ENCODE measurements at regions not wholly inside any gene's neighbourhood (a gene's known extent, or its start where the extent isn't known, plus 50 kb on each side); places are given as distances from the start of the nearest gene placed in this dataset.

DNA sequence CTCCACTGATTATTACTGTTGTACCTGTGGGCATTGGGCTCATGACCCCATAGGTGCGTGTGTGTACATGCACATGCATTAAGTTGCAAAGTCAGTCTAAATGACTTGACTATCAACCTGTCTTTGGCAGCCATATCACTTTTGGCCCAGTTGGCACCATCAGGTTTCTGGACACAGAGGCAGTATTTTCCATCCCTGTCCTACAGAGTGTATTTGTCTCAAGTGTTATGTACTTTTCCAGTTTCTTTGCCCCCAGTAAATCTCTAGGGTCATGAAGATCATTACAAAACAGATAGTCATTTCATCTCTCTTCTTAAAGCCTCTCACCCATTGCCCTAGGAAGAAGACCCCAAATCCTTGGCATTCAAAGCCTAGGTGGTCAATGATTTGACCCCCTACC is 121.4 kb downstream of the C9orf152 start:
- no peak overlapping the region for H3K4me3 ChIP-seq (replicated peaks in 1 of 3; ENCODE audit: insufficient read depth in 1 of 3, low read depth in 2 of 3, low read length in 3 of 3)
- no peaks in the 10 kb centered on the region for H3K9me3 ChIP-seq (ENCODE audit: low read length)
- ATAC-seq (no peak), FAIRE-seq (no peak), DNase-seq (ENCODE audit: low spot score) (no peak)
- H4K20me1 ChIP-seq (ENCODE audit: insufficient read depth, low read length) = no peaks in the 10 kb centered on the region
- no peak overlapping the region for H2AFZ ChIP-seq (ENCODE audit: low read length)
- 57% methylated on average over 1 of the region's 1 CpG for WGBS (ENCODE audit: low lambda C conversion rate)
- H3K27me3 ChIP-seq (ENCODE audit: control insufficient read depth in 1 of 2, insufficient read depth in 2 of 2, low read length in 2 of 2) = no peaks in the 10 kb centered on the region
- no peak overlapping the region for H3K4me2 ChIP-seq (ENCODE audit: low read depth, low read length)
- no peaks in the 10 kb centered on the region for H3K79me2 ChIP-seq (ENCODE audit: insufficient read depth, low read length)
- intact Hi-C loops (cut with micrococcal nuclease; ENCODE audit: unreplicated experiment) (no loop called here), in situ Hi-C loops (cut with HindIII; ENCODE audit: extremely low pct_ligation_motif_present, low pct_unique_long_range_greater_than_20kb) (no loop called here)
- no peak overlapping the region for H3K27ac ChIP-seq (ENCODE audit: extremely low read length, insufficient read depth, low read length)
- no peak overlapping the region for H3K9ac ChIP-seq (ENCODE audit: insufficient read depth, low read depth, low read length)
- TF ChIP-seq ZNF350 (CRISPR knock-in tag; IDR thresholded peaks at IDR 0.05; ENCODE audit: borderline replicate concordance, low read depth) (no peak), CBX5 (CRISPR knock-in tag; IDR thresholded peaks at IDR 0.05; ENCODE audit: borderline replicate concordance) (no peak), TBP (CRISPR knock-in tag; IDR thresholded peaks at IDR 0.05) (no peak), ATF7 (IDR thresholded peaks at IDR 0.05) (no peak), ATF7 (CRISPR knock-in tag; IDR thresholded peaks at IDR 0.05) (no peak), ARID2 (CRISPR knock-in tag; IDR thresholded peaks at IDR 0.05; ENCODE audit: borderline replicate concordance) (no peak), SRY (CRISPR knock-in tag; IDR thresholded peaks at IDR 0.05) (no peak), TAF15 (IDR thresholded peaks at IDR 0.05; ENCODE audit: low read depth, low read length, poor library complexity, severe bottlenecking) (no peak), CHD2 (IDR thresholded peaks at IDR 0.05; ENCODE audit: low read depth, low read length) (no peak), SP1 (IDR thresholded peaks at IDR 0.05) (no peak), SP1 (CRISPR knock-in tag; IDR thresholded peaks at IDR 0.05) (no peak), KLF12 (CRISPR knock-in tag; IDR thresholded peaks at IDR 0.05; ENCODE audit: borderline replicate concordance) (no peak), ZNF292 (CRISPR knock-in tag; IDR thresholded peaks at IDR 0.05; ENCODE audit: borderline replicate concordance, low read depth) (no peak), ZNF234 (CRISPR knock-in tag; conservative IDR thresholded peaks at IDR 0.05) (no peak)
- TF ChIP-seq, protein P1, sequence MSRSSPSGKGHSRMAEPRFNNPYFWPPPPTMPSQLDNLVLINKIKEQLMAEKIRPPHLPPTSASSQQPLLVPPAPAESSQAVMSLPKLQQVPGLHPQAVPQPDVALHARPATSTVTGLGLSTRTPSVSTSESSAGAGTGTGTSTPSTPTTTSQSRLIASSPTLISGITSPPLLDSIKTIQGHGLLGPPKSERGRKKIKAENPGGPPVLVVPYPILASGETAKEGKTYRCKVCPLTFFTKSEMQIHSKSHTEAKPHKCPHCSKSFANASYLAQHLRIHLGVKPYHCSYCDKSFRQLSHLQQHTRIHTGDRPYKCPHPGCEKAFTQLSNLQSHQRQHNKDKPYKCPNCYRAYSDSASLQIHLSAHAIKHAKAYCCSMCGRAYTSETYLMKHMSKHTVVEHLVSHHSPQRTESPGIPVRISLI (CRISPR knock-in tag; IDR thresholded peaks at IDR 0.05; ENCODE audit: borderline replicate concordance) = no peak
- TF ChIP-seq, protein P2, sequence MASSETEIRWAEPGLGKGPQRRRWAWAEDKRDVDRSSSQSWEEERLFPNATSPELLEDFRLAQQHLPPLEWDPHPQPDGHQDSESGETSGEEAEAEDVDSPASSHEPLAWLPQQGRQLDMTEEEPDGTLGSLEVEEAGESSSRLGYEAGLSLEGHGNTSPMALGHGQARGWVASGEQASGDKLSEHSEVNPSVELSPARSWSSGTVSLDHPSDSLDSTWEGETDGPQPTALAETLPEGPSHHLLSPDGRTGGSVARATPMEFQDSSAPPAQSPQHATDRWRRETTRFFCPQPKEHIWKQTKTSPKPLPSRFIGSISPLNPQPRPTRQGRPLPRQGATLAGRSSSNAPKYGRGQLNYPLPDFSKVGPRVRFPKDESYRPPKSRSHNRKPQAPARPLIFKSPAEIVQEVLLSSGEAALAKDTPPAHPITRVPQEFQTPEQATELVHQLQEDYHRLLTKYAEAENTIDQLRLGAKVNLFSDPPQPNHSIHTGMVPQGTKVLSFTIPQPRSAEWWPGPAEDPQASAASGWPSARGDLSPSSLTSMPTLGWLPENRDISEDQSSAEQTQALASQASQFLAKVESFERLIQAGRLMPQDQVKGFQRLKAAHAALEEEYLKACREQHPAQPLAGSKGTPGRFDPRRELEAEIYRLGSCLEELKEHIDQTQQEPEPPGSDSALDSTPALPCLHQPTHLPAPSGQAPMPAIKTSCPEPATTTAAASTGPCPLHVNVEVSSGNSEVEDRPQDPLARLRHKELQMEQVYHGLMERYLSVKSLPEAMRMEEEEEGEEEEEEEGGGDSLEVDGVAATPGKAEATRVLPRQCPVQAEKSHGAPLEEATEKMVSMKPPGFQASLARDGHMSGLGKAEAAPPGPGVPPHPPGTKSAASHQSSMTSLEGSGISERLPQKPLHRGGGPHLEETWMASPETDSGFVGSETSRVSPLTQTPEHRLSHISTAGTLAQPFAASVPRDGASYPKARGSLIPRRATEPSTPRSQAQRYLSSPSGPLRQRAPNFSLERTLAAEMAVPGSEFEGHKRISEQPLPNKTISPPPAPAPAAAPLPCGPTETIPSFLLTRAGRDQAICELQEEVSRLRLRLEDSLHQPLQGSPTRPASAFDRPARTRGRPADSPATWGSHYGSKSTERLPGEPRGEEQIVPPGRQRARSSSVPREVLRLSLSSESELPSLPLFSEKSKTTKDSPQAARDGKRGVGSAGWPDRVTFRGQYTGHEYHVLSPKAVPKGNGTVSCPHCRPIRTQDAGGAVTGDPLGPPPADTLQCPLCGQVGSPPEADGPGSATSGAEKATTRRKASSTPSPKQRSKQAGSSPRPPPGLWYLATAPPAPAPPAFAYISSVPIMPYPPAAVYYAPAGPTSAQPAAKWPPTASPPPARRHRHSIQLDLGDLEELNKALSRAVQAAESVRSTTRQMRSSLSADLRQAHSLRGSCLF (CRISPR knock-in tag; IDR thresholded peaks at IDR 0.05; ENCODE audit: borderline replicate concordance) = no peak
- peaks cover 15% of the 10 kb centered on the region for H3K4me1 ChIP-seq (ENCODE audit: insufficient read depth, low read length)
- ChIA-PET POLR2A (no interaction called here), CTCF (ENCODE audit: low intra/inter-chr PET ratio, low total read pairs) (no interaction called here)
- H3K36me3 ChIP-seq (replicated peaks in 1 of 2; ENCODE audit: control insufficient read depth in 1 of 2, insufficient read depth in 2 of 2, low read length in 2 of 2) = no peaks in the 10 kb centered on the region
- no TSS peak for BruUV-seq (replicated peaks)
